Endothelial cell of umbilical vein (primary cell): ENCODE measurements at regions not wholly inside any gene's neighbourhood (a gene's known extent, or its start where the extent isn't known, plus 50 kb on each side); places are given as distances from the start of the nearest gene placed in this dataset.

Source experiments
- BruUV-seq: library from RNA; stranded (reverse); fragments of 400-500 nt; replicated peaks from 2 replicates; lab custom pipeline; 2021; lab: Mats Ljungman, UMichigan
- CTCF ChIA-PET: fragments of 300-600, 350-600 bp; sonication (Branson Sonifier 250); formaldehyde crosslinking; loops from one replicate; lab custom pipeline; 2021; ENCODE audit warnings: antibody characterized with exemption, inconsistent platforms; lab: Charles Lee
- POLR2A ChIA-PET: fragments of 300-600, 350-600 bp; sonication (Branson Sonifier 250); formaldehyde crosslinking; loops from one replicate; lab custom pipeline; 2021; ENCODE audit warnings: antibody characterized with exemption, inconsistent platforms; lab: Charles Lee
- DNase-seq: peaks from one replicate; pipeline ENCODE4 v3.0.0-alpha.2; 2011; ENCODE audit warnings: low read depth, low spot score
- FAIRE-seq: peaks from 2 replicates; lab custom pipeline; 2011; peaks lifted over from hg19 to GRCh38; lab: Jason Lieb, UNC
- H2AFZ ChIP-seq: 2 replicates; pipeline ENCODE4 v1.6.0; 2012; ENCODE audit warnings: low read depth, low read length, control low read depth, inconsistent platforms
- H3K27ac ChIP-seq: 2 replicates; pipeline ENCODE4 v1.5.1; 2011; ENCODE audit warnings: low read depth, mild to moderate bottlenecking, control low read depth, low read length, moderate library complexity; ENCODE audit not compliant: insufficient read depth
- H3K27me3 ChIP-seq, 2 experiments: 2 replicates each; pipeline versions ENCODE4 v1.6.0 to v1.6.1; 2011; ENCODE audit warnings: low read length in 2 of 2, mixed read lengths in 1 of 2; ENCODE audit not compliant: control insufficient read depth in 2 of 2, insufficient read depth in 2 of 2
- H3K36me3 ChIP-seq, 2 experiments: 2 replicates in 1 of 2; 3 replicates in 1 of 2; pipeline ENCODE4 v1.5.1; 2011; ENCODE audit warnings: low read length in 2 of 2, mild to moderate bottlenecking in 1 of 2, moderate library complexity in 1 of 2; ENCODE audit not compliant: control insufficient read depth in 2 of 2, insufficient read depth in 2 of 2; ENCODE audit errors: extremely low read depth in 1 of 2
- H3K4me1 ChIP-seq: 3 replicates; pipeline ENCODE4 v1.5.1; 2011; ENCODE audit warnings: mild to moderate bottlenecking, low read length; ENCODE audit not compliant: control insufficient read depth, insufficient read depth; ENCODE audit errors: extremely low read depth
- H3K4me2 ChIP-seq: 2 replicates; pipeline ENCODE4 v1.6.1; 2011; ENCODE audit warnings: low read length, control low read depth, mixed read lengths; ENCODE audit not compliant: insufficient read depth
- H3K4me3 ChIP-seq, 3 experiments: fragments of 200-600 bp in 1 of 3; sonication (generic), shearing (Covaris generic) in 1 of 3; replicated peaks in 1 of 3; 2 replicates each; pipeline ENCODE4 v1.5.1; 2011 to 2016; ENCODE audit warnings: control low read depth in 3 of 3, low read length in 3 of 3, mild to moderate bottlenecking in 2 of 3, inconsistent platforms in 1 of 3, low read depth in 1 of 3, moderate library complexity in 1 of 3; ENCODE audit not compliant: insufficient read depth in 1 of 3
- H3K79me2 ChIP-seq: 2 replicates; pipeline ENCODE4 v1.6.0; 2012; ENCODE audit warnings: low read length, inconsistent platforms; ENCODE audit not compliant: control insufficient read depth, insufficient read depth
- H3K9ac ChIP-seq: replicated peaks from 2 replicates; pipeline ENCODE3; 2011; ENCODE audit warnings: low read length, control low read depth; ENCODE audit not compliant: insufficient read depth; ENCODE audit errors: extremely low read depth
- H3K9me1 ChIP-seq: replicated peaks from 3 replicates; pipeline ENCODE4 v1.6.0; 2011; ENCODE audit warnings: mild to moderate bottlenecking, low read length; ENCODE audit not compliant: control insufficient read depth, insufficient read depth; ENCODE audit errors: extremely low read depth
- H3K9me3 ChIP-seq: replicated peaks from 2 replicates; pipeline ENCODE4 v1.5.1; 2012; ENCODE audit warnings: low read length, inconsistent platforms; ENCODE audit not compliant: control insufficient read depth, insufficient read depth
- H4K20me1 ChIP-seq: replicated peaks from 2 replicates; pipeline ENCODE3; 2011; ENCODE audit warnings: mild to moderate bottlenecking, low read length; ENCODE audit not compliant: control insufficient read depth, insufficient read depth; ENCODE audit errors: extremely low read depth
- EZH2 ChIP-seq: IDR thresholded peaks from 2 replicates; pipeline ENCODE4 v1.6.1; 2012; ENCODE audit warnings: borderline replicate concordance, low read depth, mild to moderate bottlenecking, moderate library complexity, low read length, inconsistent platforms; ENCODE audit not compliant: severe bottlenecking
- FOS ChIP-seq: IDR thresholded peaks from 2 replicates; pipeline ENCODE4 v1.6.1; 2011; ENCODE audit warnings: mild to moderate bottlenecking, low read length, moderate library complexity, borderline replicate concordance; ENCODE audit not compliant: insufficient read depth
- GATA2 ChIP-seq: IDR thresholded peaks from 2 replicates; pipeline ENCODE4 v1.7.0; 2011; ENCODE audit warnings: low read depth, mild to moderate bottlenecking, moderate library complexity, mixed read lengths, low read length; ENCODE audit not compliant: insufficient read length, insufficient read depth
- JUN ChIP-seq: IDR thresholded peaks from 2 replicates; pipeline ENCODE4 v1.6.1; 2011; ENCODE audit warnings: borderline replicate concordance, low read depth; ENCODE audit not compliant: insufficient read length, insufficient read depth
- MYC ChIP-seq: IDR thresholded peaks from one replicate; pipeline ENCODE4 v1.6.1; 2011; ENCODE audit warnings: mild to moderate bottlenecking, low read depth, low read length
- POLR2A ChIP-seq: IDR thresholded peaks from 2 replicates; pipeline ENCODE4 v1.6.1; 2012; ENCODE audit warnings: low read depth, mild to moderate bottlenecking, control low read depth, low read length
- POLR2AphosphoS5 ChIP-seq: IDR thresholded peaks from 2 replicates; pipeline ENCODE4 v1.6.1; 2012; ENCODE audit warnings: low read depth, mild to moderate bottlenecking, control low read depth, low read length, moderate library complexity; ENCODE audit not compliant: insufficient read depth
- dilution Hi-C: fragments of 300-500 bp; cut with MboI; formaldehyde crosslinking; loops from one replicate; pipeline ENCODE4 v1.15.0; 2019; ENCODE audit warnings: low sequenced_read_pairs; ENCODE audit not compliant: extremely low pct_ligation_motif_present
- intact Hi-C: fragments of 100-400 bp; cut with micrococcal nuclease; formaldehyde crosslinking; loops from one replicate; pipeline ENCODE4 v1.10.0; 2022
- TF ChIP-seq, protein P1 (sequence below), 2 donors: IDR thresholded peaks; 1 replicate in 1 of 2; 2 replicates in 1 of 2; pipeline ENCODE4 v1.5.1; 2011; ENCODE audit warnings: low read length in 2 of 2, mild to moderate bottlenecking in 2 of 2, moderate library complexity in 2 of 2, control low read depth in 1 of 2, inconsistent platforms in 1 of 2, low read depth in 1 of 2; ENCODE audit not compliant: insufficient read depth in 1 of 2; ENCODE audit errors: extremely low read depth in 1 of 2
- TF ChIP-seq, protein P2 (sequence below): IDR thresholded peaks from 2 replicates; pipeline ENCODE4 v1.6.1; 2011; ENCODE audit not compliant: insufficient read depth, insufficient read length

DNA sequence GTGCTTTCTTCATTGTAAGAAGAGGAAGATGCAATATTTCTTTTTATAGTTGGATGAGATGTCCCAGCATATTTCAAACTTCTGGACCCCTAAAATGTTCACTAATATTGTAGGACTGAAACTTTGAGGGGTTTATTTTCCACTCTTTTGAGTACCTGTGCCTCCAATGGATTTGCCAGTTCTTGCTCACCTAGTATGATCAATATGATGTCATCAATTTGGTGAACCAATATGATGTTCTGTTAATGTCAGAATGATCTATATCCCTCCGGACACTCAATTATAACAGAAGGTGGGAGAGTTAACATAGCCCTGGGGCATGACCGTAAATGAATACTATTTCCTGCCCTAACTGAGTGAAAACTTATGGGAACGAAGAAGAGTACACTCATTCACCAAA is 178.3 kb downstream of the CBLN1 start:
- ChIA-PET POLR2A (no interaction called here), CTCF (no interaction called here)
- DNase-seq (no peak), FAIRE-seq (no peak)
- Histone ChIP-seq H3K9me3 (peaks cover 8% of the 10 kb centered on the region), H3K79me2 (no peaks in the 10 kb centered on the region), H3K36me3 (no peaks in the 10 kb centered on the region), H3K4me2 (no peak overlapping the region), H3K9ac (no peak overlapping the region), H3K4me3 (no peak overlapping the region), H3K27me3 (no peaks in the 10 kb centered on the region), H4K20me1 (no peaks in the 10 kb centered on the region), H3K27ac (no peak overlapping the region), H3K4me1 (no peaks in the 10 kb centered on the region), H2AFZ (no peak overlapping the region), H3K9me1 (no peaks in the 10 kb centered on the region)
- intact Hi-C loops (no loop called here), dilution Hi-C loops (no loop called here)
- no peak for TF ChIP-seq FOS
- no peak for TF ChIP-seq POLR2A
- TF ChIP-seq, protein P1, sequence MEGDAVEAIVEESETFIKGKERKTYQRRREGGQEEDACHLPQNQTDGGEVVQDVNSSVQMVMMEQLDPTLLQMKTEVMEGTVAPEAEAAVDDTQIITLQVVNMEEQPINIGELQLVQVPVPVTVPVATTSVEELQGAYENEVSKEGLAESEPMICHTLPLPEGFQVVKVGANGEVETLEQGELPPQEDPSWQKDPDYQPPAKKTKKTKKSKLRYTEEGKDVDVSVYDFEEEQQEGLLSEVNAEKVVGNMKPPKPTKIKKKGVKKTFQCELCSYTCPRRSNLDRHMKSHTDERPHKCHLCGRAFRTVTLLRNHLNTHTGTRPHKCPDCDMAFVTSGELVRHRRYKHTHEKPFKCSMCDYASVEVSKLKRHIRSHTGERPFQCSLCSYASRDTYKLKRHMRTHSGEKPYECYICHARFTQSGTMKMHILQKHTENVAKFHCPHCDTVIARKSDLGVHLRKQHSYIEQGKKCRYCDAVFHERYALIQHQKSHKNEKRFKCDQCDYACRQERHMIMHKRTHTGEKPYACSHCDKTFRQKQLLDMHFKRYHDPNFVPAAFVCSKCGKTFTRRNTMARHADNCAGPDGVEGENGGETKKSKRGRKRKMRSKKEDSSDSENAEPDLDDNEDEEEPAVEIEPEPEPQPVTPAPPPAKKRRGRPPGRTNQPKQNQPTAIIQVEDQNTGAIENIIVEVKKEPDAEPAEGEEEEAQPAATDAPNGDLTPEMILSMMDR (IDR thresholded peaks at IDR 0.05; ENCODE audit: extremely low read depth in 1 of 2, insufficient read depth in 1 of 2, low read depth in 1 of 2, low read length in 2 of 2): no peak
- no peak for TF ChIP-seq EZH2
- TF ChIP-seq MYC: no peak
- TF ChIP-seq GATA2: no peak
- TF ChIP-seq POLR2AphosphoS5: no peak
- TF ChIP-seq JUN: no peak
- TF ChIP-seq, protein P2, sequence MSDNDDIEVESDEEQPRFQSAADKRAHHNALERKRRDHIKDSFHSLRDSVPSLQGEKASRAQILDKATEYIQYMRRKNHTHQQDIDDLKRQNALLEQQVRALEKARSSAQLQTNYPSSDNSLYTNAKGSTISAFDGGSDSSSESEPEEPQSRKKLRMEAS: no peak
- no TSS peak for BruUV-seq
